ENCODE measurements at regions not wholly inside any gene's neighbourhood (a gene's known extent, or its start where the extent isn't known, plus 50 kb on each side); places are given as distances from the start of the nearest gene placed in this dataset.

DNA sequence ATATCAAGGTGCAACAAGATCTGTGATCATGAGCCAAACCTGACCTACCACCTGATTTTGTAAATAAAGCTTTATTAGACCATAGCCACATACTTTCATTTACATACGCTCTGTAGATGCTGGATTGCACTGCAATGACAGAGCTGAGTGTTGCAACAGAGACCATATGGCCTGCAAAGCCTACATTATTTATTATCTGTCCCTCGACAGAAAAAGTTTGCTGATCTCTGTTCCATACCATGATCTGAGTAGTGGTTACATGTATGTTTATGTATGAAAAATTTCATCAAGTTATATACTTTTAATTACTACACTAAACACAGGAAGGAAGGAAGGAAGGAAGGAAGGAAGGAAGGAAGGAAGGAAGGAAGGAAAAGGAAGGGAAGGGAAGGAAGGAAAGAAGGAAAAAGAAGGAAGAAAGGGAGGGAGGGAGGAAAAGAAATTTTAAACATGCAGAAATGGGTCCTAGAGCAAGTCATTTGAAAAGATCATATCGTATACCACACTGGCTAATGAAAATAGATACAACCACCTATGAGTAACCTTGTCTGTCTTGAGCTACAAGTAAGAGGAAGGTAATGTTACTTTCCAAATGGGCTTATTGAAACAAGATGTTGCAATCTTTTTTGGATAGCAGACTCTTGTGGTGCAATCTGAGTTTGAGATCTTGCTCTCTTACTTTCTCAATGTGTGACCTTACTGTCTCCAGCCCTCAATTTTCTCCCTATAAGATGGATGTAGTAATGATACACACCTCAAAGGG, 441.0 kb downstream of the KIF16B start:
- TF ChIP-seq POLR2AphosphoS5 (IDR thresholded peaks at IDR 0.05; ENCODE audit: low read depth, low read length) (no peak), POLR2A (IDR thresholded peaks at IDR 0.05; ENCODE audit: low read depth, low read length) (no peak), TAF1 (IDR thresholded peaks at IDR 0.05; ENCODE audit: low read depth, low read length) (no peak), POU2F2 (IDR thresholded peaks at IDR 0.05; ENCODE audit: low read depth, low read length) (no peak), SPI1 (IDR thresholded peaks at IDR 0.05; ENCODE audit: low read depth, low read length) (no peak), PAX5 (IDR thresholded peaks at IDR 0.05; ENCODE audit: insufficient read depth, low read length, severe bottlenecking) (no peak)
